Retinal pigment epithelial cell (primary cell): ENCODE measurements at regions not wholly inside any gene's neighbourhood (a gene's known extent, or its start where the extent isn't known, plus 50 kb on each side); places are given as distances from the start of the nearest gene placed in this dataset.
A peak's percentile ranks its signal among the peaks of the same experiment; 100 is the strongest.
"Not testable (repeated sequence)": the region's sequence is repeated elsewhere in the genome, so short reads cannot be mapped to it uniquely, and the experiment has no call there.

Experiments used
- DNase-seq: peaks from one replicate; pipeline ENCODE4 v3.0.0-alpha.2; 2010; ENCODE audit warnings: low read depth
- H3K4me3 ChIP-seq: 2 replicates; pipeline ENCODE4 v1.5.1; 2011; ENCODE audit warnings: mild to moderate bottlenecking, low read length, control low read depth, moderate library complexity
- CTCF ChIP-seq: conservative IDR thresholded peaks from 2 replicates; pipeline ENCODE4 v1.5.1; 2011; ENCODE audit warnings: low read depth, low read length, control low read depth, inconsistent platforms

- no peak for TF ChIP-seq CTCF
- no peak for DNase-seq
- no peak overlapping the region for H3K4me3 ChIP-seq
Observed at GRCh38 chr5:28822071-28822470, 1783.7 kb upstream of the CDH9 start.

- peak; percentile 13 for TF ChIP-seq CTCF
- no peak for DNase-seq
- H3K4me3 ChIP-seq, result no peak overlapping the region
Observed at GRCh38 chr5:28810751-28811136, 1772.4 kb upstream of the CDH9 start.

GRCh38 chr5:28809811-28810750 lies 1771.7 kb upstream of the CDH9 start:
- H3K4me3 ChIP-seq, result no peak overlapping the region
- TF ChIP-seq CTCF, result no peak
- no peak for DNase-seq

GRCh38 chr5:28808967-28809810 lies 1770.8 kb upstream of the CDH9 start:
- H3K4me3 ChIP-seq, result no peak overlapping the region
- no peak for TF ChIP-seq CTCF
- no peak for DNase-seq

- peak; percentile 11 for DNase-seq
- no peak for TF ChIP-seq CTCF
Observed at GRCh38 chr5:28807195-28807729, 1768.9 kb upstream of the CDH9 start.

GRCh38 chr5:28799035-28799434 lies 1760.6 kb upstream of the CDH9 start:
- DNase-seq, H3K4me3 ChIP-seq: not testable (repeated sequence)

More at GRCh38 chr5:28807195-28807729, 1768.9 kb upstream of the CDH9 start:
- H3K4me3 ChIP-seq, result no peak overlapping the region

GRCh38 chr5:28788954-28789353 lies 1750.6 kb upstream of the CDH9 start:
- no peak for TF ChIP-seq CTCF

More at GRCh38 chr5:28788954-28789353, 1750.6 kb upstream of the CDH9 start:
- no peak overlapping the region for H3K4me3 ChIP-seq
- DNase-seq, result no peak
